Gastrocnemius medialis (tissue), 4 donors: ENCODE measurements at regions not wholly inside any gene's neighbourhood (a gene's known extent, or its start where the extent isn't known, plus 50 kb on each side); places are given as distances from the start of the nearest gene placed in this dataset.

ENCODE experiments used
- POLR2A ChIP-seq, 2 donors: fragments of 450-650 bp; IDR thresholded peaks; one replicate each; pipeline ENCODE4 v1.6.1; 2017; ENCODE audit warnings: antibody characterized with exemption in 2 of 2, mild to moderate bottlenecking in 2 of 2, moderate library complexity in 2 of 2
- TF ChIP-seq, protein P1 (sequence below), 5 experiments: fragments of 450-650 bp in 3 of 5; fragments of 200-600 bp in 2 of 5; sonication (generic) in 2 of 5; IDR thresholded peaks in 4 of 5; conservative IDR thresholded peaks in 1 of 5; 1 replicate in 4 of 5; 2 replicates in 1 of 5; pipeline ENCODE4 v1.5.1; 2016 to 2019; ENCODE audit warnings: antibody characterized with exemption in 5 of 5, mild to moderate bottlenecking in 3 of 5, moderate library complexity in 3 of 5

DNA sequence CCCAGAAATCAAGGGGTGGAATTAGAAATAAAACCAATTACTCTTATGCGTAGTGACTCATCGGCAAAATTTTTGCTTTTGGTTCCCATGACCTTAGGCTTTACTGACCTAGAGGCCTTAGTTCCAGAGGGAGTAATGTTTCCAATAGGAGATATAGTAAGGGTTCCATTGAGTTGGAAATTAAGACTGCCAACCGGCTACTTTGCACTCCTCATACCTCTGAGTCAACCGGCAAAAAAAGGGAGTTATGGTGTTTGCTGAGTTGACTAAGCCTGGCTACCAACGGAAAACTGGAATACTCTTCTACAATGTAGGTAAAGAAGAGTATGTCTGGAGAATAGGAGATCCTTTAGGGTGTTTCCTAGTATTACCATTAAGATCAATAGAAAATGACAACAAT lies 919.8 kb downstream of the CENPC start:
- TF ChIP-seq POLR2A (IDR thresholded peaks at IDR 0.05), result no peak
- TF ChIP-seq, protein P1, sequence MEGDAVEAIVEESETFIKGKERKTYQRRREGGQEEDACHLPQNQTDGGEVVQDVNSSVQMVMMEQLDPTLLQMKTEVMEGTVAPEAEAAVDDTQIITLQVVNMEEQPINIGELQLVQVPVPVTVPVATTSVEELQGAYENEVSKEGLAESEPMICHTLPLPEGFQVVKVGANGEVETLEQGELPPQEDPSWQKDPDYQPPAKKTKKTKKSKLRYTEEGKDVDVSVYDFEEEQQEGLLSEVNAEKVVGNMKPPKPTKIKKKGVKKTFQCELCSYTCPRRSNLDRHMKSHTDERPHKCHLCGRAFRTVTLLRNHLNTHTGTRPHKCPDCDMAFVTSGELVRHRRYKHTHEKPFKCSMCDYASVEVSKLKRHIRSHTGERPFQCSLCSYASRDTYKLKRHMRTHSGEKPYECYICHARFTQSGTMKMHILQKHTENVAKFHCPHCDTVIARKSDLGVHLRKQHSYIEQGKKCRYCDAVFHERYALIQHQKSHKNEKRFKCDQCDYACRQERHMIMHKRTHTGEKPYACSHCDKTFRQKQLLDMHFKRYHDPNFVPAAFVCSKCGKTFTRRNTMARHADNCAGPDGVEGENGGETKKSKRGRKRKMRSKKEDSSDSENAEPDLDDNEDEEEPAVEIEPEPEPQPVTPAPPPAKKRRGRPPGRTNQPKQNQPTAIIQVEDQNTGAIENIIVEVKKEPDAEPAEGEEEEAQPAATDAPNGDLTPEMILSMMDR (IDR thresholded peaks at IDR 0.05 in 4 of 5, conservative IDR thresholded peaks at IDR 0.05 in 1 of 5), result no peak
